ENCODE measurements at regions not wholly inside any gene's neighbourhood (a gene's known extent, or its start where the extent isn't known, plus 50 kb on each side); places are given as distances from the start of the nearest gene placed in this dataset.
A peak's percentile ranks its signal among the peaks of the same experiment; 100 is the strongest.

- DNase-seq, result no peak
- intact Hi-C loops (cut with DNase I), result no loop called here
Observed at GRCh38 chr2:48098539-48098938, 192.2 kb upstream of the FBXO11 start.

- no peak for DNase-seq
- intact Hi-C loops (cut with DNase I), result no loop called here
Observed at GRCh38 chr2:48104418-48104817, 198.1 kb upstream of the FBXO11 start.

GRCh38 chr2:48105848-48106247, 199.6 kb upstream of the FBXO11 start:
- peak in 4 of 10 donors; percentile 16 to 78 (median 68) for DNase-seq

GRCh38 chr2:48107326-48107925, 201.1 kb upstream of the FBXO11 start:
- no peak for DNase-seq
- intact Hi-C loops (cut with DNase I), result loop anchor here (2.0 to 5.0 kb wide), 2 partner anchors 325 to 669 kb away; partner anchors contain the start of gene MSH6

More at GRCh38 chr2:48105848-48106247, 199.6 kb upstream of the FBXO11 start:
- intact Hi-C loops (cut with DNase I), result loop anchor here (1.0 to 5.0 kb wide), 3 partner anchors 249 to 667 kb away; partner anchors contain the start of gene MSH6

GRCh38 chr2:48108455-48108854, 202.2 kb upstream of the FBXO11 start:
- intact Hi-C loops (cut with DNase I), result loop anchor here (5.0 kb wide), 1 partner anchor 326 kb away; the partner anchor contains the start of gene MSH6
- DNase-seq, result no peak

GRCh38 chr2:48109491-48110204, 203.3 kb upstream of the FBXO11 start:
- no peak for DNase-seq
- intact Hi-C loops (cut with DNase I), result loop anchor here (5.0 kb wide), 1 partner anchor 327 kb away; the partner anchor contains the start of gene MSH6

- intact Hi-C loops (cut with DNase I), result no loop called here
- DNase-seq, result no peak
Observed at GRCh38 chr2:48110492-48110891, 204.0 kb upstream of the FOXN2 start.

GRCh38 chr2:48112911-48113680, 201.4 kb upstream of the FOXN2 start:
- intact Hi-C loops (cut with DNase I), result no loop called here
- DNase-seq, result no peak

- no peak for DNase-seq
Observed at GRCh38 chr2:48113767-48114166, 200.7 kb upstream of the FOXN2 start.

GRCh38 chr2:48114256-48114655, 200.2 kb upstream of the FOXN2 start:
- intact Hi-C loops (cut with DNase I), result no loop called here
- no peak for DNase-seq

More at GRCh38 chr2:48113767-48114166, 200.7 kb upstream of the FOXN2 start:
- intact Hi-C loops (cut with DNase I), result no loop called here

- DNase-seq, result no peak
- intact Hi-C loops (cut with DNase I), result no loop called here
Observed at GRCh38 chr2:48116497-48116896, 198.0 kb upstream of the FOXN2 start.

- no peak for DNase-seq
- intact Hi-C loops (cut with DNase I), result no loop called here
Observed at GRCh38 chr2:48118895-48119294, 195.6 kb upstream of the FOXN2 start.

GRCh38 chr2:48120112-48120511, 194.4 kb upstream of the FOXN2 start:
- DNase-seq, result no peak
- intact Hi-C loops (cut with DNase I), result no loop called here

GRCh38 chr2:48120759-48121242, 193.7 kb upstream of the FOXN2 start:
- DNase-seq, result no peak
- intact Hi-C loops (cut with DNase I), result no loop called here

GRCh38 chr2:48122166-48122565, 192.3 kb upstream of the FOXN2 start:
- no peak for DNase-seq
- intact Hi-C loops (cut with DNase I), result no loop called here

- intact Hi-C loops (cut with DNase I), result no loop called here
- no peak for DNase-seq
Observed at GRCh38 chr2:48124592-48124991, 189.9 kb upstream of the FOXN2 start.

GRCh38 chr2:48126162-48126561, 188.3 kb upstream of the FOXN2 start:
- intact Hi-C loops (cut with DNase I), result no loop called here
- DNase-seq, result peak in 8 of 10 donors; percentile 33 to 90 (median 66)

- intact Hi-C loops (cut with DNase I), result no loop called here
- DNase-seq, result no peak
Observed at GRCh38 chr2:48127612-48128191, 186.8 kb upstream of the FOXN2 start.

- DNase-seq, result no peak
- intact Hi-C loops (cut with DNase I), result no loop called here
Observed at GRCh38 chr2:48129293-48129950, 185.1 kb upstream of the FOXN2 start.

All from posterior cingulate gyrus (tissue), 11 donors.